ENCODE measurements at regions not wholly inside any gene's neighbourhood (a gene's known extent, or its start where the extent isn't known, plus 50 kb on each side); places are given as distances from the start of the nearest gene placed in this dataset.

- H4K20me1 ChIP-seq (ENCODE audit: insufficient read depth, low read length, poor library complexity, severe bottlenecking), result no peaks in the 10 kb centered on the region
- H3K27me3 ChIP-seq (ENCODE audit: insufficient read depth, low read length, poor library complexity, severe bottlenecking), result peaks cover 7% of the 10 kb centered on the region
- H3K9me3 ChIP-seq (ENCODE audit: insufficient read depth, low read depth, low read length), result 0 out of 2 replicates have a peak, but pooled peaks cover 8% of the 10 kb centered on the region
- no peak overlapping the region for H3K4me2 ChIP-seq (ENCODE audit: low read depth, low read length, poor library complexity, severe bottlenecking)
- TF ChIP-seq CTCF (conservative IDR thresholded peaks at IDR 0.05; ENCODE audit: low read length), result no peak
- TF ChIP-seq EZH2phosphoT487 (IDR thresholded peaks at IDR 0.05; ENCODE audit: borderline replicate concordance), result no peak
- H3K36me3 ChIP-seq (ENCODE audit: insufficient read depth, low read length), result no peaks in the 10 kb centered on the region
- no peak overlapping the region for H3K4me3 ChIP-seq (ENCODE audit: low read length, poor library complexity, severe bottlenecking)
- H3K9ac ChIP-seq (ENCODE audit: low read depth, low read length, poor library complexity, severe bottlenecking), result no peak overlapping the region
- H3K79me2 ChIP-seq (ENCODE audit: insufficient read depth, low read length), result no peaks in the 10 kb centered on the region
- H3K9me2 ChIP-seq (replicated peaks; ENCODE audit: low read depth, low read length), result no peaks in the 10 kb centered on the region
- H3F3A ChIP-seq (ENCODE audit: low read depth), result no peaks in the 10 kb centered on the region
- no peak overlapping the region for H2AFZ ChIP-seq (ENCODE audit: low read length)
- no peaks in the 10 kb centered on the region for H3K4me1 ChIP-seq (ENCODE audit: insufficient read depth, low read length, poor library complexity, severe bottlenecking)
These were observed 67.6 kb upstream of the GUCA2B start for GRCh38 chr1:42085596-42085995.

- no peak overlapping the region for H2AFZ ChIP-seq (ENCODE audit: low read length)
These were observed 71.7 kb upstream of the GUCA2B start for GRCh38 chr1:42081475-42081874.

GRCh38 chr1:42075179-42075578, 78.0 kb upstream of the GUCA2B start:
- H3K4me2 ChIP-seq (ENCODE audit: low read depth, low read length, poor library complexity, severe bottlenecking), result no peak overlapping the region
- no peak overlapping the region for H2AFZ ChIP-seq (ENCODE audit: low read length)
- TF ChIP-seq CTCF (conservative IDR thresholded peaks at IDR 0.05; ENCODE audit: low read length), result no peak
- TF ChIP-seq EZH2phosphoT487 (IDR thresholded peaks at IDR 0.05; ENCODE audit: borderline replicate concordance), result no peak
- no peaks in the 10 kb centered on the region for H3K79me2 ChIP-seq (ENCODE audit: insufficient read depth, low read length)
- no peaks in the 10 kb centered on the region for H3K9me2 ChIP-seq (replicated peaks; ENCODE audit: low read depth, low read length)
- no peaks in the 10 kb centered on the region for H3K36me3 ChIP-seq (ENCODE audit: insufficient read depth, low read length)
- no peaks in the 10 kb centered on the region for H3K9me3 ChIP-seq (ENCODE audit: insufficient read depth, low read depth, low read length)
- no peaks in the 10 kb centered on the region for H3K4me1 ChIP-seq (ENCODE audit: insufficient read depth, low read length, poor library complexity, severe bottlenecking)
- H3K4me3 ChIP-seq (ENCODE audit: low read length, poor library complexity, severe bottlenecking), result no peak overlapping the region
- H3K27me3 ChIP-seq (ENCODE audit: insufficient read depth, low read length, poor library complexity, severe bottlenecking), result peaks cover 8% of the 10 kb centered on the region
- no peak overlapping the region for H3K9ac ChIP-seq (ENCODE audit: low read depth, low read length, poor library complexity, severe bottlenecking)
- no peaks in the 10 kb centered on the region for H3F3A ChIP-seq (ENCODE audit: low read depth)
- H4K20me1 ChIP-seq (ENCODE audit: insufficient read depth, low read length, poor library complexity, severe bottlenecking), result no peaks in the 10 kb centered on the region

More at GRCh38 chr1:42081475-42081874, 71.7 kb upstream of the GUCA2B start:
- TF ChIP-seq EZH2phosphoT487 (IDR thresholded peaks at IDR 0.05; ENCODE audit: borderline replicate concordance) (no peak), CTCF (conservative IDR thresholded peaks at IDR 0.05; ENCODE audit: low read length) (no peak)
- Histone ChIP-seq H3K79me2 (ENCODE audit: insufficient read depth, low read length) (no peaks in the 10 kb centered on the region), H3K9ac (ENCODE audit: low read depth, low read length, poor library complexity, severe bottlenecking) (no peak overlapping the region), H4K20me1 (ENCODE audit: insufficient read depth, low read length, poor library complexity, severe bottlenecking) (no peaks in the 10 kb centered on the region), H3K27me3 (ENCODE audit: insufficient read depth, low read length, poor library complexity, severe bottlenecking) (no peaks in the 10 kb centered on the region), H3K9me3 (ENCODE audit: insufficient read depth, low read depth, low read length) (no peaks in the 10 kb centered on the region), H3K4me1 (ENCODE audit: insufficient read depth, low read length, poor library complexity, severe bottlenecking) (no peaks in the 10 kb centered on the region), H3F3A (ENCODE audit: low read depth) (no peaks in the 10 kb centered on the region), H3K4me3 (ENCODE audit: low read length, poor library complexity, severe bottlenecking) (no peak overlapping the region), H3K36me3 (ENCODE audit: insufficient read depth, low read length) (no peaks in the 10 kb centered on the region), H3K9me2 (replicated peaks; ENCODE audit: low read depth, low read length) (no peaks in the 10 kb centered on the region), H3K4me2 (ENCODE audit: low read depth, low read length, poor library complexity, severe bottlenecking) (no peak overlapping the region)

Measured in Loucy (cell line).